ENCODE measurements at regions not wholly inside any gene's neighbourhood (a gene's known extent, or its start where the extent isn't known, plus 50 kb on each side); places are given as distances from the start of the nearest gene placed in this dataset.
"Not testable (repeated sequence)": the region's sequence is repeated elsewhere in the genome, so short reads cannot be mapped to it uniquely, and the experiment has no call there.

GRCh38 chr3:159401069-159401468, 587.6 kb upstream of the IL12A start:
- no peak for TF ChIP-seq CTCF (IDR thresholded peaks at IDR 0.05; ENCODE audit: extremely low read depth, low read depth, low read length)
- no peaks in the 10 kb centered on the region for H3K9me3 ChIP-seq (ENCODE audit: low read depth, low read length)
- H3K4me1 ChIP-seq (ENCODE audit: insufficient read depth, low read length) = no peaks in the 10 kb centered on the region
- no peak overlapping the region for H3K27ac ChIP-seq (ENCODE audit: low read depth, low read length)
- no peaks in the 10 kb centered on the region for H4K20me1 ChIP-seq (ENCODE audit: insufficient read depth, low read length)
- no peak overlapping the region for H2AFZ ChIP-seq (ENCODE audit: low read length)
- no peaks in the 10 kb centered on the region for H3K27me3 ChIP-seq (ENCODE audit: insufficient read depth, low read length)
- no peaks in the 10 kb centered on the region for H3K36me3 ChIP-seq (ENCODE audit: insufficient read depth, low read length)
- no peaks in the 10 kb centered on the region for H3K79me2 ChIP-seq (ENCODE audit: insufficient read depth, low read length)
- DNase-seq (ENCODE audit: insufficient read length, low spot score, missing footprints) = no peak
- no peak overlapping the region for H3K4me3 ChIP-seq (ENCODE audit: insufficient read depth, low read length)
- no peak overlapping the region for H3K4me2 ChIP-seq (ENCODE audit: insufficient read depth, low read length)

- not testable (repeated sequence) for DNase-seq (ENCODE audit: insufficient read length, low spot score, missing footprints); H2AFZ ChIP-seq (ENCODE audit: low read length); H3K9me3 ChIP-seq (ENCODE audit: low read depth, low read length); H3K4me2 ChIP-seq (ENCODE audit: insufficient read depth, low read length); H3K4me3 ChIP-seq (ENCODE audit: insufficient read depth, low read length); H3K79me2 ChIP-seq (ENCODE audit: insufficient read depth, low read length); H3K4me1 ChIP-seq (ENCODE audit: insufficient read depth, low read length); H4K20me1 ChIP-seq (ENCODE audit: insufficient read depth, low read length); H3K27ac ChIP-seq (ENCODE audit: low read depth, low read length); H3K36me3 ChIP-seq (ENCODE audit: insufficient read depth, low read length); H3K27me3 ChIP-seq (ENCODE audit: insufficient read depth, low read length)
Observed at GRCh38 chr3:159409711-159410110, 578.9 kb upstream of the IL12A start.

- no peak overlapping the region for H3K4me3 ChIP-seq (ENCODE audit: insufficient read depth, low read length)
- DNase-seq (ENCODE audit: insufficient read length, low spot score, missing footprints) = no peak
- H4K20me1 ChIP-seq (ENCODE audit: insufficient read depth, low read length) = no peaks in the 10 kb centered on the region
- peaks cover 7% of the 10 kb centered on the region for H3K4me1 ChIP-seq (ENCODE audit: insufficient read depth, low read length)
- H3K9me3 ChIP-seq (ENCODE audit: low read depth, low read length) = no peaks in the 10 kb centered on the region
- H2AFZ ChIP-seq (ENCODE audit: low read length) = no peak overlapping the region
- no peaks in the 10 kb centered on the region for H3K27me3 ChIP-seq (ENCODE audit: insufficient read depth, low read length)
- H3K27ac ChIP-seq (ENCODE audit: low read depth, low read length) = no peak overlapping the region
- no peaks in the 10 kb centered on the region for H3K36me3 ChIP-seq (ENCODE audit: insufficient read depth, low read length)
- no peak for TF ChIP-seq CTCF (IDR thresholded peaks at IDR 0.05; ENCODE audit: extremely low read depth, low read depth, low read length)
- no peaks in the 10 kb centered on the region for H3K79me2 ChIP-seq (ENCODE audit: insufficient read depth, low read length)
- H3K4me2 ChIP-seq (ENCODE audit: insufficient read depth, low read length) = no peak overlapping the region
Observed at GRCh38 chr3:159413319-159413718, 575.3 kb upstream of the IL12A start.

DNA sequence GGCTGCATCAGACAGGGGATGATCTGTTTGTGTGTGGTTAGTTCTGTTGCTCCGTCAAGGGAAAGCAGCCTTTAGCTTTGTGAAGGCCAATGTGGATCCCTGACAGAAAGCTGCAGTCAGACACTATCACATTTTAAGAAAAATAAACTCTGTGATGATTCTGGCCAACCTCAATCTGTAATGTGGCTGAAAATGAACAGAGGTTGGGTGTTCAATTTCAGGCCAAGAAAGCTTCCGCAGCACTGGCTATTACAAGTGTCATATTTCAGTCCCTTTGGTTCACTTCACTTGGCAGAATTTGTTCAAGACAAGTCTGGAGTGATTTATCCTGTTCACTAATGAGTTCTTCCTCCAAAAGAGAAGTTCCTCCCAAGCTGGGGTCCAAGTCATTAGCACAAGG, 571.8 kb upstream of the IL12A start:
- DNase-seq (ENCODE audit: insufficient read length, low spot score, missing footprints) = no peak
- Histone ChIP-seq H3K27me3 (ENCODE audit: insufficient read depth, low read length) (no peaks in the 10 kb centered on the region), H3K4me1 (ENCODE audit: insufficient read depth, low read length) (peaks cover 7% of the 10 kb centered on the region), H3K9me3 (ENCODE audit: low read depth, low read length) (no peaks in the 10 kb centered on the region), H3K4me2 (ENCODE audit: insufficient read depth, low read length) (peak overlapping the region; percentile 8), H4K20me1 (ENCODE audit: insufficient read depth, low read length) (no peaks in the 10 kb centered on the region), H2AFZ (ENCODE audit: low read length) (no peak overlapping the region), H3K27ac (ENCODE audit: low read depth, low read length) (no peak overlapping the region), H3K79me2 (ENCODE audit: insufficient read depth, low read length) (no peaks in the 10 kb centered on the region), H3K4me3 (ENCODE audit: insufficient read depth, low read length) (no peak overlapping the region), H3K36me3 (ENCODE audit: insufficient read depth, low read length) (no peaks in the 10 kb centered on the region)
- no peak for TF ChIP-seq CTCF (IDR thresholded peaks at IDR 0.05; ENCODE audit: extremely low read depth, low read depth, low read length)

DNA sequence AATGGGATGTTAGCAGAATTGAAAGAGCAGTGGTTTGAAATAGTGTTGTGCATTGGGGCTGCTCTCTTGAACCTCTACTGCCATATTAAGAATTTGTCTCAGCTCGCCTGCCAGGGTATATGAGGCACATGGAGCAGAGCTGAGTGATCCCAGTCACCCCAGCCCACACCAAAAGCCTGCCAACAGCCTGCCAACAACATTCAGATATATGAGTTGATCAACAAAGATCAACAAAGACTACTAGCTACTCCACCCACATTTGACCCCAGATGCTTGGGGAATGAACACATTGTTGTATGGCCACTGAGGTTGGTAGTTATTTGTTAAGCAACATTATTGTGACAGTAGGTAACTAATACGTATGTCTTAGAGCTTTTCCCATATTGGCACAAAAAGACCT, 570.9 kb upstream of the IL12A start:
- H4K20me1 ChIP-seq (ENCODE audit: insufficient read depth, low read length) = no peaks in the 10 kb centered on the region
- no peak for DNase-seq (ENCODE audit: insufficient read length, low spot score, missing footprints)
- H3K79me2 ChIP-seq (ENCODE audit: insufficient read depth, low read length) = no peaks in the 10 kb centered on the region
- TF ChIP-seq CTCF (IDR thresholded peaks at IDR 0.05; ENCODE audit: extremely low read depth, low read depth, low read length) = no peak
- H3K4me3 ChIP-seq (ENCODE audit: insufficient read depth, low read length) = no peak overlapping the region
- no peaks in the 10 kb centered on the region for H3K27me3 ChIP-seq (ENCODE audit: insufficient read depth, low read length)
- no peak overlapping the region for H3K4me2 ChIP-seq (ENCODE audit: insufficient read depth, low read length)
- no peaks in the 10 kb centered on the region for H3K9me3 ChIP-seq (ENCODE audit: low read depth, low read length)
- peaks cover 7% of the 10 kb centered on the region for H3K4me1 ChIP-seq (ENCODE audit: insufficient read depth, low read length)
- H3K27ac ChIP-seq (ENCODE audit: low read depth, low read length) = no peak overlapping the region
- H3K36me3 ChIP-seq (ENCODE audit: insufficient read depth, low read length) = no peaks in the 10 kb centered on the region
- no peak overlapping the region for H2AFZ ChIP-seq (ENCODE audit: low read length)

Data from osteoblast (primary cell).